PC-3 (cell line): ENCODE measurements at regions not wholly inside any gene's neighbourhood (a gene's known extent, or its start where the extent isn't known, plus 50 kb on each side); places are given as distances from the start of the nearest gene placed in this dataset.

Source experiments
- ATAC-seq: fragments of 200-7000 bp; cut with Tn5 transposase; 2 replicates; pipeline ENCODE4 v1.9.1; 2020; ENCODE audit warnings: mild to moderate bottlenecking, moderate library complexity
- BruUV-seq: library from RNA; stranded (reverse); fragments of 400-500 nt; replicated peaks from 2 replicates; lab custom pipeline; 2021; lab: Mats Ljungman, UMichigan
- CTCF ChIA-PET: fragments of 300-600 bp; sonication (Branson Sonifier 250); formaldehyde crosslinking; loops from one replicate; lab custom pipeline; 2022; ENCODE audit warnings: antibody characterized with exemption; lab: Charles Lee
- POLR2A ChIA-PET: fragments of 300-600 bp; sonication (Branson Sonifier 250); formaldehyde crosslinking; loops from one replicate; lab custom pipeline; 2022; ENCODE audit warnings: antibody characterized with exemption; ENCODE audit not compliant: unreplicated experiment; lab: Charles Lee
- DNase-seq: peaks from one replicate; pipeline ENCODE4 v3.0.0-alpha.2; 2015
- H2AFZ ChIP-seq: fragments of 300-600 bp; sonication (generic); 2 replicates; pipeline ENCODE4 v1.6.0; 2016; ENCODE audit warnings: antibody characterized with exemption, low read length
- H3F3A ChIP-seq: fragments of 300-600 bp; sonication (generic); one replicate; pipeline ENCODE4 v1.6.0; 2017; ENCODE audit warnings: antibody characterized with exemption, low read length, control low read depth, mild to moderate bottlenecking; ENCODE audit not compliant: unreplicated experiment
- H3K27ac ChIP-seq: fragments of 300-600 bp; sonication (generic); 2 replicates; pipeline ENCODE4 v1.5.1; 2016; ENCODE audit warnings: mild to moderate bottlenecking, low read length
- H3K27me3 ChIP-seq: fragments of 300-600 bp; sonication (generic); 2 replicates; pipeline ENCODE4 v1.6.1; 2016; ENCODE audit warnings: low read length, mixed read lengths
- H3K36me3 ChIP-seq: fragments of 300-600 bp; sonication (generic); 2 replicates; pipeline ENCODE4 v1.6.1; 2016; ENCODE audit warnings: low read depth, mixed run types, low read length, mixed read lengths
- H3K4me1 ChIP-seq: fragments of 300-600 bp; sonication (generic); 2 replicates; pipeline ENCODE4 v1.5.1; 2016; ENCODE audit warnings: low read length; ENCODE audit not compliant: insufficient read depth
- H3K4me2 ChIP-seq: fragments of 300-600 bp; sonication (generic); 2 replicates; pipeline ENCODE4 v1.6.0; 2016; ENCODE audit warnings: low read length
- H3K4me3 ChIP-seq: fragments of 300-600 bp; sonication (generic); 2 replicates; pipeline ENCODE4 v1.5.1; 2016; ENCODE audit warnings: mild to moderate bottlenecking, low read length, mixed read lengths
- H3K79me2 ChIP-seq: fragments of 300-600 bp; sonication (generic); 2 replicates; pipeline ENCODE4 v1.6.1; 2017; ENCODE audit warnings: low read length, mixed read lengths
- H3K9ac ChIP-seq: fragments of 300-600 bp; sonication (generic); 2 replicates; pipeline ENCODE4 v1.6.0; 2016; ENCODE audit warnings: mild to moderate bottlenecking, low read length
- H3K9me2 ChIP-seq: fragments of 300-600 bp; sonication (generic); replicated peaks from 2 replicates; pipeline ENCODE4 v1.6.1; 2016; ENCODE audit warnings: mixed run types, low read length, mixed read lengths
- H3K9me3 ChIP-seq: fragments of 300-600 bp; sonication (generic); 2 replicates; pipeline ENCODE4 v1.6.1; 2016; ENCODE audit warnings: low read length, mixed read lengths
- H4K20me1 ChIP-seq: fragments of 300-600 bp; sonication (generic); 2 replicates; pipeline ENCODE4 v1.6.1; 2016; ENCODE audit warnings: low read length, mixed read lengths
- EZH2 ChIP-seq: fragments of 300-600 bp; sonication (generic); IDR thresholded peaks from one replicate; pipeline ENCODE4 v1.6.1; 2017; ENCODE audit warnings: antibody characterized with exemption, mild to moderate bottlenecking, low read length; ENCODE audit not compliant: unreplicated experiment
- EZH2phosphoT487 ChIP-seq: fragments of 300-600 bp; sonication (generic); IDR thresholded peaks from 2 replicates; pipeline ENCODE4 v1.6.1; 2018; ENCODE audit warnings: mild to moderate bottlenecking, antibody characterized with exemption, low read length, borderline replicate concordance
- intact Hi-C: fragments of 100-400 bp; cut with micrococcal nuclease; formaldehyde crosslinking; loops from 2 replicates; pipeline ENCODE4 v1.9.0; 2023
- TF ChIP-seq, protein P1 (sequence below): fragments of 300-600 bp; sonication (generic); conservative IDR thresholded peaks from 2 replicates; pipeline ENCODE4 v1.5.1; 2017; ENCODE audit warnings: antibody characterized with exemption, low read depth, mild to moderate bottlenecking, low read length

DNA sequence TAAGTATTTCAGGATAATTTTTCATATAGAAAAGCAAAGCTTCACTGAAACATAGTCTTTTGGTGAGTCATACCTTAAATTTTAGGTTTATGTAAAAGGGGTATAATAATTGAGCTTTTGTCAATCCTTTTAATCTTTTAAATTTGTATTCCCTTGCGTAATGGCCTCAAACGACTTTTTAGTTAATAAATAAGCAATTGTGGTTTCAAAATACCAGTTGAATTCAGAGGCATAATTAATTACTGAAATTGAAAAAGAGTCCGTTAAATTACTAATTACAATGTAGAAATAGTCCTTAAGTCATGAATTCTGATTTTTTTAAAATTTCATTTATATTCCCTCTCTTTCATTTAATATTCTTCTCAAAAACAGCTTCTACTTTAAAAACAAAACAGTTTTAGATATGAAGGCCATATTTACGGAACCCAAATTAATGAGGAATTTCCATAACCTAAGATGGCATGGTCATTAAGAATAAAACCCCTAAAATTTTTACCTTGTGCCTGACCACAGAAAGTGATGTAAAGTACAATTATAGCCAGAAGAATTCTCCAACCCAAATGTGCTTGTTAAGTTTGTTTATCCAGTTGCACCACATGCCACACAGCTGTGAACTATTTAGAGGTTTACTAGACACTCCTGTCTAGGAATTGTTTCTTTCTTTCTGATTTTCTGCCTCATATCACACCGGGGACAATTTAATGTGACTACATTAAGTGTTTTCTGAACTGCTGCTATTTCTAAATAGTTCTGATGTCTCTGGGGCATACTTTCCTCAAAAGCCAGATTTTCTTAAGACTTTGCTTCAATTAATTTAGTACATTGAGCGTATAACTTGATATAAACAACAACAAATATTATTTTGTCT lies 60.7 kb upstream of the ITGA4 start:
- CTCF ChIA-PET, result no interaction called here
- POLR2A ChIA-PET, result no interaction called here
- ATAC-seq, result no peak

GRCh38 chr2:181397331-181397730 lies 59.9 kb upstream of the ITGA4 start:
- H3K9ac ChIP-seq, result no peak overlapping the region
- DNase-seq (no peak), ATAC-seq (no peak)
- H3K27ac ChIP-seq, result no peak overlapping the region
- intact Hi-C loops, result no loop called here
- H3K79me2 ChIP-seq, result no peaks in the 10 kb centered on the region
- no peaks in the 10 kb centered on the region for H3K9me2 ChIP-seq
- H3K27me3 ChIP-seq, result no peaks in the 10 kb centered on the region
- H3K4me1 ChIP-seq, result peaks cover 5% of the 10 kb centered on the region; the same call in 1 of the 2 replicates
- TF ChIP-seq, protein P1, sequence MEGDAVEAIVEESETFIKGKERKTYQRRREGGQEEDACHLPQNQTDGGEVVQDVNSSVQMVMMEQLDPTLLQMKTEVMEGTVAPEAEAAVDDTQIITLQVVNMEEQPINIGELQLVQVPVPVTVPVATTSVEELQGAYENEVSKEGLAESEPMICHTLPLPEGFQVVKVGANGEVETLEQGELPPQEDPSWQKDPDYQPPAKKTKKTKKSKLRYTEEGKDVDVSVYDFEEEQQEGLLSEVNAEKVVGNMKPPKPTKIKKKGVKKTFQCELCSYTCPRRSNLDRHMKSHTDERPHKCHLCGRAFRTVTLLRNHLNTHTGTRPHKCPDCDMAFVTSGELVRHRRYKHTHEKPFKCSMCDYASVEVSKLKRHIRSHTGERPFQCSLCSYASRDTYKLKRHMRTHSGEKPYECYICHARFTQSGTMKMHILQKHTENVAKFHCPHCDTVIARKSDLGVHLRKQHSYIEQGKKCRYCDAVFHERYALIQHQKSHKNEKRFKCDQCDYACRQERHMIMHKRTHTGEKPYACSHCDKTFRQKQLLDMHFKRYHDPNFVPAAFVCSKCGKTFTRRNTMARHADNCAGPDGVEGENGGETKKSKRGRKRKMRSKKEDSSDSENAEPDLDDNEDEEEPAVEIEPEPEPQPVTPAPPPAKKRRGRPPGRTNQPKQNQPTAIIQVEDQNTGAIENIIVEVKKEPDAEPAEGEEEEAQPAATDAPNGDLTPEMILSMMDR, result no peak
- no peak for TF ChIP-seq EZH2phosphoT487
- no peak for TF ChIP-seq EZH2
- H4K20me1 ChIP-seq, result no peaks in the 10 kb centered on the region
- H3K9me3 ChIP-seq, result no peaks in the 10 kb centered on the region
- no peak overlapping the region for H3K4me3 ChIP-seq
- no peak overlapping the region for H2AFZ ChIP-seq
- H3F3A ChIP-seq, result no peaks in the 10 kb centered on the region
- no TSS peak for BruUV-seq
- ChIA-PET CTCF (no interaction called here), POLR2A (no interaction called here)
- no peak overlapping the region for H3K4me2 ChIP-seq
- no peaks in the 10 kb centered on the region for H3K36me3 ChIP-seq

More for the DNA sequence above, 60.7 kb upstream of the ITGA4 start:
- DNase-seq, result no peak
- Histone ChIP-seq H3K27me3 (no peaks in the 10 kb centered on the region), H3K4me1 (peaks cover 5% of the 10 kb centered on the region; the same call in 1 of the 2 replicates), H3K9ac (no peak overlapping the region), H3K9me2 (no peaks in the 10 kb centered on the region), H2AFZ (no peak overlapping the region), H3K4me2 (no peak overlapping the region), H3K27ac (no peak overlapping the region), H3F3A (no peaks in the 10 kb centered on the region), H3K36me3 (no peaks in the 10 kb centered on the region), H3K79me2 (no peaks in the 10 kb centered on the region), H4K20me1 (no peaks in the 10 kb centered on the region), H3K4me3 (no peak overlapping the region), H3K9me3 (no peaks in the 10 kb centered on the region)
- no TSS peak for BruUV-seq
- TF ChIP-seq EZH2, result no peak
- TF ChIP-seq, protein P1, result no peak
- no peak for TF ChIP-seq EZH2phosphoT487
- intact Hi-C loops, result no loop called here

DNA sequence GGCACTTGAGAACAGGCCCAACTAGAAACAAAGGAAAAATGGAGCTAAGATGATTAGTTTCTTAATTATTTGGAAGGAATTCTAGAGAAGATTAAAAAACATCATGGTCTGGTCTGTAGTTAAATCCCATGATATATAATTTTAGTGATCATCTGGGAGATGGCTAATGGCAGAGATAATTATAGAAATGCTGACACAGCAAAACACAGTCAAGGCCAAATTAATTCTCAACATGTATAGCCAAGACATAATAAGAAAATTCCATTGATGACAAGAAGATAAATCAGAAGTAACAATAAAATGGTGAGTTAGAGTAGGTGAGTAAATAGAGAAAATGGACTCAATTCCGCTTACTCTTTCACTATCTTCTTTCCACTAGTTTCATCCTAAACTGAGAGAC lies 59.2 kb upstream of the ITGA4 start:
- ChIA-PET POLR2A (no interaction called here), CTCF (no interaction called here)
- no peak overlapping the region for H2AFZ ChIP-seq
- DNase-seq, result no peak
- no TSS peak for BruUV-seq
- no peaks in the 10 kb centered on the region for H3K9me2 ChIP-seq
- H3K4me1 ChIP-seq, result peaks cover 5% of the 10 kb centered on the region; the same call in 1 of the 2 replicates
- H3K79me2 ChIP-seq, result no peaks in the 10 kb centered on the region
- no peak for ATAC-seq
- TF ChIP-seq EZH2phosphoT487 (no peak), EZH2 (no peak)
- TF ChIP-seq, protein P1, result no peak
- H3K36me3 ChIP-seq, result no peaks in the 10 kb centered on the region
- H3K9ac ChIP-seq, result no peak overlapping the region
- no peak overlapping the region for H3K4me3 ChIP-seq
- no peak overlapping the region for H3K27ac ChIP-seq
- H3K4me2 ChIP-seq, result no peak overlapping the region
- no peaks in the 10 kb centered on the region for H4K20me1 ChIP-seq
- H3K27me3 ChIP-seq, result no peaks in the 10 kb centered on the region
- intact Hi-C loops, result no loop called here
- H3K9me3 ChIP-seq, result no peaks in the 10 kb centered on the region
- H3F3A ChIP-seq, result no peaks in the 10 kb centered on the region
